C4-2B (cell line): ENCODE measurements at regions not wholly inside any gene's neighbourhood (a gene's known extent, or its start where the extent isn't known, plus 50 kb on each side); places are given as distances from the start of the nearest gene placed in this dataset.

Experiments used
- CTCF ChIP-seq: fragments of 450-650 bp; conservative IDR thresholded peaks from 2 replicates; pipeline ENCODE4 v1.5.1; 2017; ENCODE audit warnings: mild to moderate bottlenecking
- ZFX ChIP-seq: fragments of 450-650 bp; IDR thresholded peaks from 2 replicates; pipeline ENCODE4 v1.6.1; 2017

DNA sequence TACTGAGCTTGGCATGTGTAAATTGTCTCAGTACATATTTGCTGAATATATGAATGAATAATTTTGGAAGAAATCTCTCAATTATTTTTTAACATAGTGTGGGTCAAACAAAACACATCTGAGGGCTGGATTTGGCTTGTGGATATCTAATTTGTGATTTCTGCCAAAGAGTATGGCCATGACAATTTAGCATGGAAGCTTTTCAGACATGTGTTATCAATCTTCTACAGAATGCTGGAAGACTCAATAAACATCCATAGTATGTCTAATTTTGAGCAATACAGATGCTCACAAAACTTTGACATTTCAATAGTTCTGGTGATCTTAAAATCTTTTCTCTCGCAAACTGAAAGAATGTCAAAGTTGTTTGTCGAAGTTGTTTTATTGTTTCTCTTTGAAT lies 214.1 kb upstream of the ANKH start:
- TF ChIP-seq CTCF (no peak), ZFX (no peak)
